Adrenal gland (tissue), 9 donors: ENCODE measurements at regions not wholly inside any gene's neighbourhood (a gene's known extent, or its start where the extent isn't known, plus 50 kb on each side); places are given as distances from the start of the nearest gene placed in this dataset.
A peak's percentile ranks its signal among the peaks of the same experiment; 100 is the strongest.

Experiments used
- DNase-seq, 7 donors: peaks; one replicate each; pipeline ENCODE4 v3.0.0-alpha.2; 2019 to 2020
- H3K27ac ChIP-seq, 5 donors: fragments of 200-600 bp; sonication (generic) in 4 of 5; 1 replicate in 3 of 5; 2 replicates in 2 of 5; pipeline versions ENCODE4 v1.5.1 to v1.8.0; 2016 to 2020; ENCODE audit warnings: mild to moderate bottlenecking in 1 of 5
- H3K27me3 ChIP-seq: fragments of 200-600 bp; 2 replicates; pipeline ENCODE4 v1.8.0; 2021
- H3K36me3 ChIP-seq, 2 donors: fragments of 200-600 bp; replicated peaks in 1 of 2; 1 replicate in 1 of 2; 2 replicates in 1 of 2; pipeline versions ENCODE4 v1.5.1 to v1.8.0; 2018 to 2022
- H3K4me1 ChIP-seq, 2 donors: fragments of 200-600 bp; replicated peaks in 1 of 2; 1 replicate in 1 of 2; 2 replicates in 1 of 2; pipeline versions ENCODE4 v1.5.1 to v1.8.0; 2018 to 2021
- H3K4me3 ChIP-seq, 4 donors: fragments of 200-600 bp; sonication (generic) in 3 of 4; one replicate each; pipeline ENCODE4 v1.5.1; 2016 to 2018
- H3K9me3 ChIP-seq, 3 donors: fragments of 200-600 bp; sonication (generic) in 1 of 3; replicated peaks in 1 of 3; 1 replicate in 2 of 3; 2 replicates in 1 of 3; pipeline versions ENCODE4 v1.5.1 to v1.8.0; 2016 to 2021
- POLR2A ChIP-seq, 2 donors: fragments of 450-650 bp; IDR thresholded peaks; one replicate each; pipeline ENCODE4 v1.6.1; 2017; ENCODE audit warnings: antibody characterized with exemption in 2 of 2, mild to moderate bottlenecking in 2 of 2, moderate library complexity in 1 of 2
- WGBS, 4 donors: extraction: QIAGEN DNeasy Blood & Tissue Kit in 2 of 4; methylation state at CpG; one replicate each; pipeline versions ENCODE4 v1.1.5 to v1.1.7; 2013 to 2017; 5-methylcytosine and 5-hydroxymethylcytosine counted together
- intact Hi-C, 2 donors: fragments of 100-400 bp; cut with DNase I; formaldehyde crosslinking; loops; one replicate each; pipeline versions ENCODE4 v1.14.1 to v1.15.0; 2022 to 2023
- TF ChIP-seq, protein P1 (sequence below), 6 experiments: fragments of 450-650 bp in 4 of 6; fragments of 200-600 bp in 2 of 6; sonication (generic) in 1 of 6; IDR thresholded peaks; 1 replicate in 5 of 6; 2 replicates in 1 of 6; pipeline versions ENCODE4 v1.5.1 to v1.8.0; 2016 to 2021; ENCODE audit warnings: antibody characterized with exemption in 6 of 6, mild to moderate bottlenecking in 2 of 6, moderate library complexity in 1 of 6
- donor health status: healthy with polysubstance abuse.
- donor health status: Bipolar disorder and iron deficiency.
- donor health status: DM: yes; HTN: yes; CAD: no.
- donor health status: DM: no; HTN: no; CAD: no.
- donor health status: DM: no; HTN: no; CAD: no.

GRCh38 chr2:71892423-71892730, 255.3 kb downstream of the CYP26B1 start:
- intact Hi-C loops = no loop called here
- Histone ChIP-seq H3K27ac (no peak overlapping the region), H3K27me3 (no peaks in the 10 kb centered on the region), H3K4me3 (no peak overlapping the region), H3K4me1 (no peaks in the 10 kb centered on the region), H3K36me3 (no peaks in the 10 kb centered on the region), H3K9me3 (no peaks in the 10 kb centered on the region)
- WGBS, 4 donors = 45 to 74% (median 56%) methylated on average over 2 of the region's 2 CpGs
- TF ChIP-seq POLR2A (IDR thresholded peaks at IDR 0.05) = no peak
- TF ChIP-seq, protein P1, sequence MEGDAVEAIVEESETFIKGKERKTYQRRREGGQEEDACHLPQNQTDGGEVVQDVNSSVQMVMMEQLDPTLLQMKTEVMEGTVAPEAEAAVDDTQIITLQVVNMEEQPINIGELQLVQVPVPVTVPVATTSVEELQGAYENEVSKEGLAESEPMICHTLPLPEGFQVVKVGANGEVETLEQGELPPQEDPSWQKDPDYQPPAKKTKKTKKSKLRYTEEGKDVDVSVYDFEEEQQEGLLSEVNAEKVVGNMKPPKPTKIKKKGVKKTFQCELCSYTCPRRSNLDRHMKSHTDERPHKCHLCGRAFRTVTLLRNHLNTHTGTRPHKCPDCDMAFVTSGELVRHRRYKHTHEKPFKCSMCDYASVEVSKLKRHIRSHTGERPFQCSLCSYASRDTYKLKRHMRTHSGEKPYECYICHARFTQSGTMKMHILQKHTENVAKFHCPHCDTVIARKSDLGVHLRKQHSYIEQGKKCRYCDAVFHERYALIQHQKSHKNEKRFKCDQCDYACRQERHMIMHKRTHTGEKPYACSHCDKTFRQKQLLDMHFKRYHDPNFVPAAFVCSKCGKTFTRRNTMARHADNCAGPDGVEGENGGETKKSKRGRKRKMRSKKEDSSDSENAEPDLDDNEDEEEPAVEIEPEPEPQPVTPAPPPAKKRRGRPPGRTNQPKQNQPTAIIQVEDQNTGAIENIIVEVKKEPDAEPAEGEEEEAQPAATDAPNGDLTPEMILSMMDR (IDR thresholded peaks at IDR 0.05) = no peak
- peak in 2 of 7 donors; percentile 18 to 37 for DNase-seq

GRCh38 chr2:71891719-71892422, 255.8 kb downstream of the CYP26B1 start:
- peak in 2 of 7 donors; percentile 8 to 11 for DNase-seq
- WGBS, 4 donors = 83 to 87% (median 85%) methylated on average over 6 of the region's 6 CpGs
- no peak for TF ChIP-seq POLR2A (IDR thresholded peaks at IDR 0.05)
- TF ChIP-seq, protein P1 (IDR thresholded peaks at IDR 0.05) = no peak

GRCh38 chr2:71891155-71891554, 256.5 kb downstream of the CYP26B1 start:
- WGBS, 4 donors = 89 to 94% (median 93%) methylated on average over 3 to 5 of the region's 5 CpGs; no CpG with 5 or more reads in 1 of the 4 donors
- Histone ChIP-seq H3K36me3 (no peaks in the 10 kb centered on the region), H3K27me3 (no peaks in the 10 kb centered on the region), H3K4me3 (no peak overlapping the region), H3K27ac (no peak overlapping the region), H3K9me3 (no peaks in the 10 kb centered on the region), H3K4me1 (no peaks in the 10 kb centered on the region)
- DNase-seq = peak in 2 of 7 donors; percentile 5 to 6
- intact Hi-C loops = no loop called here
- TF ChIP-seq, protein P1 (IDR thresholded peaks at IDR 0.05) = no peak
- no peak for TF ChIP-seq POLR2A (IDR thresholded peaks at IDR 0.05)

More at GRCh38 chr2:71891719-71892422, 255.8 kb downstream of the CYP26B1 start:
- Histone ChIP-seq H3K9me3 (no peaks in the 10 kb centered on the region), H3K27me3 (no peaks in the 10 kb centered on the region), H3K27ac (no peak overlapping the region), H3K4me3 (no peak overlapping the region), H3K4me1 (no peaks in the 10 kb centered on the region), H3K36me3 (no peaks in the 10 kb centered on the region)
- intact Hi-C loops = no loop called here

GRCh38 chr2:71889759-71890684, 257.6 kb downstream of the CYP26B1 start:
- TF ChIP-seq POLR2A (IDR thresholded peaks at IDR 0.05) = no peak
- TF ChIP-seq, protein P1 (IDR thresholded peaks at IDR 0.05) = no peak
- intact Hi-C loops = no loop called here
- Histone ChIP-seq H3K27ac (peak overlapping the region in 1 of 5 donors; percentile 1), H3K4me1 (no peaks in the 10 kb centered on the region), H3K4me3 (no peak overlapping the region), H3K9me3 (no peaks in the 10 kb centered on the region), H3K27me3 (no peaks in the 10 kb centered on the region), H3K36me3 (no peaks in the 10 kb centered on the region)
- 49 to 69% (median 64%) methylated on average over 5 of the region's 5 CpGs for WGBS, 4 donors
- peak in 6 of 7 donors; percentile 53 to 68 (median 64) for DNase-seq
